ENCODE measurements at regions not wholly inside any gene's neighbourhood (a gene's known extent, or its start where the extent isn't known, plus 50 kb on each side); places are given as distances from the start of the nearest gene placed in this dataset.

- DNase-seq (ENCODE audit: extremely low spot score, unreplicated experiment), result no peak
- no peak for TF ChIP-seq CTCF (conservative IDR thresholded peaks at IDR 0.05)
- H3K27ac Mint-ChIP-seq, result peak overlapping the region; percentile 39
- no peaks in the 10 kb centered on the region for H3K36me3 Mint-ChIP-seq
- no peaks in the 10 kb centered on the region for H3K9me3 Mint-ChIP-seq
- H3K4me3 Mint-ChIP-seq, result no peak overlapping the region
- peaks cover 3% of the 10 kb centered on the region for H3K27me3 Mint-ChIP-seq
- peaks cover 62% of the 10 kb centered on the region for H3K4me1 Mint-ChIP-seq (ENCODE audit: unreplicated experiment)
These were observed 344.9 kb downstream of the CYRIA start for GRCh38 chr2:16320716-16321115.

- Mint-ChIP-seq H3K9me3 (no peaks in the 10 kb centered on the region), H3K27ac (peak overlapping the region; percentile 46), H3K36me3 (no peaks in the 10 kb centered on the region), H3K27me3 (no peaks in the 10 kb centered on the region), H3K4me3 (no peak overlapping the region), H3K4me1 (ENCODE audit: unreplicated experiment) (peaks cover 51% of the 10 kb centered on the region)
- TF ChIP-seq CTCF (conservative IDR thresholded peaks at IDR 0.05), result no peak
- DNase-seq (ENCODE audit: extremely low spot score, unreplicated experiment), result no peak
These were observed 346.0 kb downstream of the CYRIA start for GRCh38 chr2:16319551-16320121.

GRCh38 chr2:16318474-16319195 is 347.0 kb downstream of the CYRIA start:
- Mint-ChIP-seq H3K9me3 (no peaks in the 10 kb centered on the region), H3K27ac (peak overlapping the region; percentile 46), H3K27me3 (no peaks in the 10 kb centered on the region), H3K4me1 (ENCODE audit: unreplicated experiment) (peaks cover 44% of the 10 kb centered on the region), H3K36me3 (no peaks in the 10 kb centered on the region), H3K4me3 (peak overlapping the region; percentile 20)
- TF ChIP-seq CTCF (conservative IDR thresholded peaks at IDR 0.05), result no peak
- no peak for DNase-seq (ENCODE audit: extremely low spot score, unreplicated experiment)

GRCh38 chr2:16318051-16318450 is 347.6 kb downstream of the CYRIA start:
- TF ChIP-seq CTCF (conservative IDR thresholded peaks at IDR 0.05), result no peak
- H3K4me3 Mint-ChIP-seq, result peak overlapping the region; percentile 20
- H3K27me3 Mint-ChIP-seq, result no peaks in the 10 kb centered on the region
- no peaks in the 10 kb centered on the region for H3K36me3 Mint-ChIP-seq
- H3K27ac Mint-ChIP-seq, result peak overlapping the region; percentile 46
- DNase-seq (ENCODE audit: extremely low spot score, unreplicated experiment), result no peak
- peaks cover 40% of the 10 kb centered on the region for H3K4me1 Mint-ChIP-seq (ENCODE audit: unreplicated experiment)
- no peaks in the 10 kb centered on the region for H3K9me3 Mint-ChIP-seq

- Mint-ChIP-seq H3K9me3 (no peaks in the 10 kb centered on the region), H3K4me1 (ENCODE audit: unreplicated experiment) (peaks cover 36% of the 10 kb centered on the region), H3K27me3 (no peaks in the 10 kb centered on the region), H3K36me3 (no peaks in the 10 kb centered on the region), H3K27ac (no peak overlapping the region), H3K4me3 (no peak overlapping the region)
- no peak for TF ChIP-seq CTCF (conservative IDR thresholded peaks at IDR 0.05)
- DNase-seq (ENCODE audit: extremely low spot score, unreplicated experiment), result no peak
These were observed 348.3 kb downstream of the CYRIA start for GRCh38 chr2:16317211-16317830.

Data from type B pancreatic cell (in vitro differentiated cells).